Heart left ventricle (tissue), 16 donors: ENCODE measurements at regions not wholly inside any gene's neighbourhood (a gene's known extent, or its start where the extent isn't known, plus 50 kb on each side); places are given as distances from the start of the nearest gene placed in this dataset.

ENCODE experiments used
- ATAC-seq, 4 donors: fragments of 200-7000 bp; cut with Tn5 transposase; one replicate each; pipeline ENCODE4 v1.9.1; 2020 to 2022; ENCODE audit warnings: moderate library complexity in 4 of 4, mild to moderate bottlenecking in 3 of 4, moderate number of reproducible peaks in 1 of 4
- DNase-seq, 5 donors: peaks; one replicate each; pipeline ENCODE4 v3.0.0-alpha.2; 2020
- H3K27ac ChIP-seq, 12 donors: fragments of 200-600 bp; sonication (generic) in 4 of 12; one replicate each; pipeline versions ENCODE4 v1.5.0 to v1.8.0; 2016 to 2022; ENCODE audit warnings: mild to moderate bottlenecking in 2 of 12
- H3K27me3 ChIP-seq, 9 donors: fragments of 200-600 bp; sonication (generic) in 2 of 9; one replicate each; pipeline versions ENCODE4 v1.5.1 to v1.8.0; 2016 to 2022; ENCODE audit warnings: mild to moderate bottlenecking in 3 of 9
- H3K36me3 ChIP-seq, 9 donors: fragments of 200-600 bp; sonication (generic) in 2 of 9; one replicate each; pipeline versions ENCODE4 v1.5.0 to v1.8.0; 2018 to 2022; ENCODE audit warnings: mild to moderate bottlenecking in 2 of 9
- H3K4me1 ChIP-seq, 12 donors: fragments of 200-600 bp; sonication (generic) in 4 of 12; one replicate each; pipeline versions ENCODE4 v1.5.0 to v1.8.0; 2016 to 2022; ENCODE audit warnings: mild to moderate bottlenecking in 3 of 12
- H3K4me3 ChIP-seq, 12 donors: fragments of 200-600 bp; sonication (generic) in 4 of 12; one replicate each; pipeline versions ENCODE4 v1.5.0 to v1.8.0; 2017 to 2022; ENCODE audit warnings: mild to moderate bottlenecking in 9 of 12, moderate library complexity in 4 of 12
- H3K9me3 ChIP-seq, 12 donors: fragments of 200-600 bp; sonication (generic) in 4 of 12; one replicate each; pipeline versions ENCODE4 v1.5.0 to v1.8.0; 2016 to 2022; ENCODE audit warnings: mild to moderate bottlenecking in 1 of 12
- POLR2A ChIP-seq, 2 donors: fragments of 450-650 bp; IDR thresholded peaks; one replicate each; pipeline ENCODE4 v1.6.1; 2017; ENCODE audit warnings: antibody characterized with exemption in 2 of 2, mild to moderate bottlenecking in 2 of 2, moderate library complexity in 2 of 2
- WGBS, 4 donors: extraction: QIAGEN DNeasy Blood & Tissue Kit in 2 of 4; methylation state at CpG; one replicate each; pipeline versions ENCODE4 v1.1.5 to v1.1.7; 2013 to 2018; 5-methylcytosine and 5-hydroxymethylcytosine counted together
- intact Hi-C, 10 donors: fragments of 100-400 bp; cut with DNase I; formaldehyde crosslinking; loops; one replicate each; pipeline versions ENCODE4 v1.11.1 to v1.14.2; 2022
- TF ChIP-seq, protein P1 (sequence below), 12 donors: fragments of 200-600 bp; sonication (generic) in 4 of 12; IDR thresholded peaks; one replicate each; pipeline versions ENCODE4 v1.5.0 to v1.8.0; 2018 to 2022; ENCODE audit warnings: antibody characterized with exemption in 12 of 12, mild to moderate bottlenecking in 5 of 12
- donor health status: ischemic (EF 13 %, LVEDD 7.1; RV severe dilation, severe dysfunction).
- donor health status: healthy with polysubstance abuse.
- donor health status: DM: no; HTN: yes; CAD: no.
- donor health status: DM: no; HTN: no; CAD: no.
- donor health status: ischemic (EF 25% LVEDD 6.9; RV normal size, moderate dysfunction).
- donor health status: ischemic (EF 25% LVEDD 5.7; RV mildly dilated, moderate dysfunction).
- donor health status: healthy.
- donor health status: DM: yes; HTN: yes; CAD: no.
- donor health status: ischemic (EF 35%, LVEDD 5.7; RV mildly dilated, moderate dysfunction).
- donor health status: nonischemic (EF 11% LVEDD 7.7; RV severe dilation, severe dysfunction).
- donor health status: DM: yes; HTN: yes; CAD: no.
- donor health status: PGD.
- donor health status: ischemic (EF 29% LVEDD 5.4; RV normal size, mild dysfunction).
- donor health status: nonischemic (EF 23%, LVEDD 6.1; RV moderate dilation, normal function).

- intact Hi-C loops, result no loop called here
- WGBS, 4 donors, result 38 to 46% (median 40%) methylated on average over 4 of the region's 4 CpGs
- no peak for ATAC-seq
- DNase-seq, result no peak
- Histone ChIP-seq H3K4me1 (peaks cover 0 to 6% (median 0%) of the 10 kb centered on the region in 12 donors), H3K27me3 (no peaks in the 10 kb centered on the region), H3K36me3 (no peaks in the 10 kb centered on the region), H3K27ac (no peak overlapping the region), H3K9me3 (no peaks in the 10 kb centered on the region), H3K4me3 (no peak overlapping the region)
- no peak for TF ChIP-seq POLR2A (IDR thresholded peaks at IDR 0.05)
- TF ChIP-seq, protein P1, sequence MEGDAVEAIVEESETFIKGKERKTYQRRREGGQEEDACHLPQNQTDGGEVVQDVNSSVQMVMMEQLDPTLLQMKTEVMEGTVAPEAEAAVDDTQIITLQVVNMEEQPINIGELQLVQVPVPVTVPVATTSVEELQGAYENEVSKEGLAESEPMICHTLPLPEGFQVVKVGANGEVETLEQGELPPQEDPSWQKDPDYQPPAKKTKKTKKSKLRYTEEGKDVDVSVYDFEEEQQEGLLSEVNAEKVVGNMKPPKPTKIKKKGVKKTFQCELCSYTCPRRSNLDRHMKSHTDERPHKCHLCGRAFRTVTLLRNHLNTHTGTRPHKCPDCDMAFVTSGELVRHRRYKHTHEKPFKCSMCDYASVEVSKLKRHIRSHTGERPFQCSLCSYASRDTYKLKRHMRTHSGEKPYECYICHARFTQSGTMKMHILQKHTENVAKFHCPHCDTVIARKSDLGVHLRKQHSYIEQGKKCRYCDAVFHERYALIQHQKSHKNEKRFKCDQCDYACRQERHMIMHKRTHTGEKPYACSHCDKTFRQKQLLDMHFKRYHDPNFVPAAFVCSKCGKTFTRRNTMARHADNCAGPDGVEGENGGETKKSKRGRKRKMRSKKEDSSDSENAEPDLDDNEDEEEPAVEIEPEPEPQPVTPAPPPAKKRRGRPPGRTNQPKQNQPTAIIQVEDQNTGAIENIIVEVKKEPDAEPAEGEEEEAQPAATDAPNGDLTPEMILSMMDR (IDR thresholded peaks at IDR 0.05), result no peak
Measured at GRCh38 chr5:158317507-158317906, 458.6 kb upstream of the CLINT1 start.

DNA sequence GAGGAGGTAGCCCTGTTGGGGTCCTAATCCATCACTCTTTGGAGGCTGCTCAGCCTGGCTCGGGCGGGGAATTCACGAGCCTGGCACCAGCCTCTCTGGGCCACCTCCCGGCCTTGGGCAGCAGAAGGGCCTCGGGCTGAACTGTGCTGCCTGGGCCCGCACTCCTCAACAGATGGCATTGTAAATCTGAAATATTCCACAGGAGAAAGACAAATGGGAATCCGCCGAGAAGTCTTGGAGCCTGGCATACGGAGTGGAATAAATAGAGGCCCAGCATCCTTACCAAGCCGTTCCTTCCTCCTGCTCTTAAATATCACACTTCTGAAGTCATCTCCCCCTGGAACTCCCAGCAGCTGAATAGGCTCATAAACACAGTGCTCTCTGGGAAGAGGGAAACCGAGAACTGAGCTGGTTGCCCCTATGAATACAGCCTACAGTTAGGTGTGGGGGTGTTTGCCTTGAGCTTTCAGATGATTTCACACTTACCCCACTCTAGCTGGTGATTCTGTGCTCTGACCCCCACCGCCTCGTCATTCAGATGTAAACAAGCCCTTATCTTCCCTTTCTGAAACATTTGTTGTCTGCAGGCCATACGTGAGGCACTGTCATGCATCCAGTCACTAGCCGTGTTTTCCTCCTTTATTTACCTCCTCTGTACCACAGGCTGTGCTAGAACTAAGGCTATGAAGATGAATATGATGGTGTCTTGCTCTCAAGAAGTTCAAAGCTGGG, 455.0 kb upstream of the CLINT1 start:
- no peak overlapping the region for H3K27ac ChIP-seq
- no peaks in the 10 kb centered on the region for H3K9me3 ChIP-seq
- DNase-seq (no peak), ATAC-seq (peak in 1 of 4 donors; percentile 32)
- H3K36me3 ChIP-seq, result no peaks in the 10 kb centered on the region
- H3K4me3 ChIP-seq, result no peak overlapping the region
- TF ChIP-seq POLR2A (IDR thresholded peaks at IDR 0.05), result no peak
- TF ChIP-seq, protein P1 (IDR thresholded peaks at IDR 0.05), result no peak
- no peaks in the 10 kb centered on the region for H3K4me1 ChIP-seq
- intact Hi-C loops, result no loop called here
- no peaks in the 10 kb centered on the region for H3K27me3 ChIP-seq
- WGBS, 4 donors, result 87 to 90% (median 88%) methylated on average over 15 of the region's 15 CpGs

- TF ChIP-seq, protein P1 (IDR thresholded peaks at IDR 0.05), result no peak
- TF ChIP-seq POLR2A (IDR thresholded peaks at IDR 0.05), result no peak
- Histone ChIP-seq H3K27me3 (no peaks in the 10 kb centered on the region), H3K27ac (no peak overlapping the region), H3K36me3 (no peaks in the 10 kb centered on the region), H3K9me3 (no peaks in the 10 kb centered on the region), H3K4me1 (peaks cover 0 to under 1% (median 0%) of the 10 kb centered on the region in 12 donors), H3K4me3 (no peak overlapping the region)
- ATAC-seq (no peak), DNase-seq (no peak)
- WGBS, 4 donors, result 78 to 85% (median 81%) methylated on average over 12 of the region's 12 CpGs
- intact Hi-C loops, result no loop called here
Measured at GRCh38 chr5:158313027-158313732, 454.2 kb upstream of the CLINT1 start.

GRCh38 chr5:158309088-158309807, 450.3 kb upstream of the CLINT1 start:
- H3K4me3 ChIP-seq, result no peak overlapping the region
- 80 to 89% (median 87%) methylated on average over 6 of the region's 6 CpGs for WGBS, 4 donors
- H3K27me3 ChIP-seq, result peaks cover 0 to 5% (median 0%) of the 10 kb centered on the region in 9 donors
- no peak overlapping the region for H3K27ac ChIP-seq
- no peaks in the 10 kb centered on the region for H3K9me3 ChIP-seq
- TF ChIP-seq, protein P1 (IDR thresholded peaks at IDR 0.05), result no peak
- no peak for TF ChIP-seq POLR2A (IDR thresholded peaks at IDR 0.05)
- DNase-seq, result no peak
- H3K4me1 ChIP-seq, result peaks cover 0 to 7% (median 0%) of the 10 kb centered on the region in 12 donors
- no peak for ATAC-seq
- no peaks in the 10 kb centered on the region for H3K36me3 ChIP-seq
- intact Hi-C loops, result no loop called here
